GM23248 (cell line): ENCODE measurements at regions not wholly inside any gene's neighbourhood (a gene's known extent, or its start where the extent isn't known, plus 50 kb on each side); places are given as distances from the start of the nearest gene placed in this dataset.

ENCODE experiments used
- DNase-seq: peaks from one replicate; pipeline ENCODE4 v3.0.0-alpha.2; 2015
- H2AFZ ChIP-seq: fragments of 200-600 bp; sonication (generic); 2 replicates; pipeline ENCODE4 v1.6.1; 2016; ENCODE audit warnings: antibody characterized with exemption
- H3F3A ChIP-seq: fragments of 200-600 bp; sonication (generic); 2 replicates; pipeline ENCODE4 v1.6.1; 2016; ENCODE audit warnings: mild to moderate bottlenecking, antibody characterized with exemption, mixed run types; ENCODE audit not compliant: insufficient read depth
- H3K27ac ChIP-seq: fragments of 200-600 bp; sonication (generic); 2 replicates; pipeline ENCODE4 v1.5.1; 2016; ENCODE audit warnings: mild to moderate bottlenecking
- H3K27me3 ChIP-seq: fragments of 200-600 bp; sonication (generic); replicated peaks from 2 replicates; pipeline ENCODE4 v1.6.1; 2016; ENCODE audit warnings: mild to moderate bottlenecking; ENCODE audit not compliant: insufficient read depth
- H3K36me3 ChIP-seq: fragments of 200-600 bp; sonication (generic); 2 replicates; pipeline ENCODE4 v1.6.1; 2016; ENCODE audit warnings: low read depth, mild to moderate bottlenecking
- H3K4me1 ChIP-seq: fragments of 200-600 bp; sonication (generic); 2 replicates; pipeline ENCODE4 v1.6.1; 2016; ENCODE audit warnings: mild to moderate bottlenecking; ENCODE audit not compliant: insufficient read depth
- H3K4me2 ChIP-seq: fragments of 200-600 bp; sonication (generic); one replicate; pipeline ENCODE4 v1.6.1; 2016; ENCODE audit warnings: mild to moderate bottlenecking; ENCODE audit not compliant: unreplicated experiment
- H3K4me3 ChIP-seq: fragments of 200-600 bp; sonication (generic); 2 replicates; pipeline ENCODE4 v1.5.1; 2016; ENCODE audit warnings: mild to moderate bottlenecking
- H3K79me2 ChIP-seq: fragments of 200-600 bp; sonication (generic); 2 replicates; pipeline ENCODE4 v1.6.1; 2016; ENCODE audit warnings: mild to moderate bottlenecking; ENCODE audit not compliant: insufficient read depth
- H3K9ac ChIP-seq: fragments of 200-600 bp; sonication (generic); 2 replicates; pipeline ENCODE4 v1.6.1; 2016; ENCODE audit warnings: mild to moderate bottlenecking
- H3K9me2 ChIP-seq: fragments of 200-600 bp; sonication (generic); 2 replicates; pipeline ENCODE4 v1.6.1; 2016; ENCODE audit warnings: mixed run types, mild to moderate bottlenecking, moderate library complexity; ENCODE audit not compliant: insufficient read depth
- H3K9me3 ChIP-seq: fragments of 200-600 bp; sonication (generic); one replicate; pipeline ENCODE4 v1.6.1; 2017; ENCODE audit warnings: low read depth
- H4K20me1 ChIP-seq: fragments of 200-600 bp; sonication (generic); 2 replicates; pipeline ENCODE4 v1.6.0; 2016; ENCODE audit not compliant: insufficient read depth
- EZH2 ChIP-seq: fragments of 200-600 bp; sonication (generic); IDR thresholded peaks from 2 replicates; pipeline ENCODE4 v1.6.1; 2018; ENCODE audit warnings: antibody characterized with exemption, mild to moderate bottlenecking; ENCODE audit not compliant: insufficient read depth, poor library complexity, severe bottlenecking
- EZH2phosphoT487 ChIP-seq: fragments of 200-600 bp; sonication (generic); IDR thresholded peaks from 2 replicates; pipeline ENCODE4 v1.6.1; 2018; ENCODE audit warnings: antibody characterized with exemption, moderate library complexity, mild to moderate bottlenecking, low read depth; ENCODE audit not compliant: insufficient read depth
- WGBS, 2 experiments: methylation state at CpG; one replicate each; pipeline ENCODE4 v1.1.6; 2015 to 2017; ENCODE audit warnings: low lambda C conversion rate in 2 of 2, low coverage in 1 of 2; ENCODE audit errors: missing lambda C conversion rate in 2 of 2; 5-methylcytosine and 5-hydroxymethylcytosine counted together
- in situ Hi-C: fragments of 300-500 bp; cut with MboI; formaldehyde crosslinking; loops from 2 replicates; pipeline ENCODE4 v1.15.0; 2020

GRCh38 chr15:66649235-66649984, 52.6 kb upstream of the SMAD6 start:
- DNase-seq: no peak
- in situ Hi-C loops: no loop called here
- no peak overlapping the region for H2AFZ ChIP-seq
- no peaks in the 10 kb centered on the region for H3K9me3 ChIP-seq
- H3K4me3 ChIP-seq: no peak overlapping the region
- WGBS, 2 experiments: 70 to 71% methylated on average over 9 of the region's 9 CpGs
- H3K9ac ChIP-seq: no peak overlapping the region
- peaks cover 29% of the 10 kb centered on the region for H3K4me1 ChIP-seq
- no peaks in the 10 kb centered on the region for H3K9me2 ChIP-seq
- no peak for TF ChIP-seq EZH2
- TF ChIP-seq EZH2phosphoT487: no peak
- no peaks in the 10 kb centered on the region for H3K36me3 ChIP-seq
- no peaks in the 10 kb centered on the region for H3K27me3 ChIP-seq
- no peaks in the 10 kb centered on the region for H3K79me2 ChIP-seq
- no peaks in the 10 kb centered on the region for H3F3A ChIP-seq
- H3K4me2 ChIP-seq: no peak overlapping the region
- no peak overlapping the region for H3K27ac ChIP-seq
- no peaks in the 10 kb centered on the region for H4K20me1 ChIP-seq

- Histone ChIP-seq H3K4me1 (peaks cover 21% of the 10 kb centered on the region), H3K27me3 (no peaks in the 10 kb centered on the region)
Measured at GRCh38 chr15:66650433-66650832, 51.6 kb upstream of the SMAD6 start.

GRCh38 chr15:66651198-66651597, 50.8 kb upstream of the SMAD6 start:
- Histone ChIP-seq H3K36me3 (no peaks in the 10 kb centered on the region), H3K4me3 (no peak overlapping the region), H3K9ac (no peak overlapping the region), H3F3A (no peaks in the 10 kb centered on the region), H2AFZ (no peak overlapping the region), H3K9me2 (no peaks in the 10 kb centered on the region), H3K4me1 (peaks cover 15% of the 10 kb centered on the region), H4K20me1 (no peaks in the 10 kb centered on the region), H3K27ac (no peak overlapping the region), H3K9me3 (no peaks in the 10 kb centered on the region), H3K79me2 (no peaks in the 10 kb centered on the region), H3K4me2 (no peak overlapping the region), H3K27me3 (no peaks in the 10 kb centered on the region)
- WGBS, 2 experiments: 73 to 86% methylated on average over 3 of the region's 3 CpGs
- no peak for DNase-seq
- no peak for TF ChIP-seq EZH2phosphoT487
- no peak for TF ChIP-seq EZH2
- in situ Hi-C loops: no loop called here

More at GRCh38 chr15:66650433-66650832, 51.6 kb upstream of the SMAD6 start:
- H3K9me3 ChIP-seq: no peaks in the 10 kb centered on the region
- H3K4me2 ChIP-seq: no peak overlapping the region
- peak; percentile 33 for DNase-seq
- no peaks in the 10 kb centered on the region for H3K36me3 ChIP-seq
- 49 to 74% methylated on average over 5 of the region's 5 CpGs for WGBS, 2 experiments
- H3K9ac ChIP-seq: no peak overlapping the region
- no peak overlapping the region for H3K4me3 ChIP-seq
- no peak overlapping the region for H2AFZ ChIP-seq
- no peaks in the 10 kb centered on the region for H3F3A ChIP-seq
- no peak overlapping the region for H3K27ac ChIP-seq
- no peaks in the 10 kb centered on the region for H3K9me2 ChIP-seq
- no peak for TF ChIP-seq EZH2phosphoT487
- TF ChIP-seq EZH2: no peak
- no peaks in the 10 kb centered on the region for H3K79me2 ChIP-seq
- H4K20me1 ChIP-seq: no peaks in the 10 kb centered on the region
- in situ Hi-C loops: no loop called here

- Histone ChIP-seq H3K36me3 (no peaks in the 10 kb centered on the region), H3K9ac (no peak overlapping the region), H2AFZ (no peak overlapping the region), H4K20me1 (no peaks in the 10 kb centered on the region), H3K4me3 (no peak overlapping the region), H3K4me2 (no peak overlapping the region), H3F3A (no peaks in the 10 kb centered on the region), H3K79me2 (no peaks in the 10 kb centered on the region), H3K9me3 (no peaks in the 10 kb centered on the region), H3K27ac (no peak overlapping the region), H3K9me2 (no peaks in the 10 kb centered on the region), H3K27me3 (no peaks in the 10 kb centered on the region), H3K4me1 (peaks cover 8% of the 10 kb centered on the region; the same call in 1 of the 2 replicates)
- in situ Hi-C loops: no loop called here
- WGBS, 2 experiments: 76 to 79% methylated on average over 5 of the region's 5 CpGs
- no peak for TF ChIP-seq EZH2phosphoT487
- TF ChIP-seq EZH2: no peak
- no peak for DNase-seq
Measured at GRCh38 chr15:66651913-66652642, 50.0 kb upstream of the SMAD6 start.
